ENCODE measurements at regions not wholly inside any gene's neighbourhood (a gene's known extent, or its start where the extent isn't known, plus 50 kb on each side); places are given as distances from the start of the nearest gene placed in this dataset.

DNA sequence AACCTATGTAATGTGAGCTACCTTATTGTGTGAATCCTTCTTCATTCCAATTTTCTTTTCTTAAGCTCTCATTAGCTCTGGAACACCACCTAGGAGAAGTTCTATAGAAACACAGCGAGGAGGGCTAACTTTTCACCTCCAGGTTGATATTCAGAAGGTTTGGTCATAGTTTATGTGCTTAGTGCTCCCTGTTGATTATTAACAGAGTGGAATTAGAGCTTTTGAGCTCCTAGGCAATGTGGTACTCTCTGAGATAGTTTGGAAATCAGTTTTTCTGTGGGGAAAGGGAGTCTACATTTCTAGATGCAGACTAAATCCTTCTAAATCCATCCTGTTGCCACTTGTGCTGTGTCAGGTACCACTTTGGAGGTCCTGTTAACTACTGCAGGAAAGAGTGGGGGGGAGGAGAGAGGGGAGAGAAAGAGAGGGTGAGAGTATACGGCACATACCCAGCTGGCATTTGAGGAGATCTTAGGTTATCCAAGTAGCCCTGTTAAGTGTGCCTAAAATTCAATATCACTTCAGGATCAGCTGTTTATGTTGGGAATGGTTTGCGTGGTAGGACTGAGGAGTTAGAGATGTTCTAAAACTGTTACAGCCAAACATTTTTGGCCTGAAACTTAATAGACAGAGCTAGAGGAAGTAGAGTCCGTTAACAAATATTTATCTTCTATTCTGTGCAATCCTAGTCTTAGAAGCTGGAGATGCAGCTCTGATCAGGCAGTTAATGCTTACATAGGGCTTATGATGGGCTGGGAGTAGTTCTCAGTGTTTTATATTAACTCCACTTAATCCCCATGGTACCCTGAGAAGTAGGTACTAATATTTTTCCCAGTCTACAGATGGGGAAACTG, 117.5 kb upstream of the PROK2 start:
- Mint-ChIP-seq H3K4me3 (ENCODE audit: unreplicated experiment) (no peak overlapping the region), H3K4me1 (ENCODE audit: unreplicated experiment) (no peaks in the 10 kb centered on the region), H3K36me3 (ENCODE audit: unreplicated experiment) (no peaks in the 10 kb centered on the region), H3K27me3 (ENCODE audit: unreplicated experiment) (peaks cover 46% of the 10 kb centered on the region), H3K9me3 (ENCODE audit: unreplicated experiment) (no peaks in the 10 kb centered on the region), H3K27ac (ENCODE audit: unreplicated experiment) (no peak overlapping the region)
- no peak for DNase-seq (ENCODE audit: extremely low spot score, unreplicated experiment)
- TF ChIP-seq, protein P1, sequence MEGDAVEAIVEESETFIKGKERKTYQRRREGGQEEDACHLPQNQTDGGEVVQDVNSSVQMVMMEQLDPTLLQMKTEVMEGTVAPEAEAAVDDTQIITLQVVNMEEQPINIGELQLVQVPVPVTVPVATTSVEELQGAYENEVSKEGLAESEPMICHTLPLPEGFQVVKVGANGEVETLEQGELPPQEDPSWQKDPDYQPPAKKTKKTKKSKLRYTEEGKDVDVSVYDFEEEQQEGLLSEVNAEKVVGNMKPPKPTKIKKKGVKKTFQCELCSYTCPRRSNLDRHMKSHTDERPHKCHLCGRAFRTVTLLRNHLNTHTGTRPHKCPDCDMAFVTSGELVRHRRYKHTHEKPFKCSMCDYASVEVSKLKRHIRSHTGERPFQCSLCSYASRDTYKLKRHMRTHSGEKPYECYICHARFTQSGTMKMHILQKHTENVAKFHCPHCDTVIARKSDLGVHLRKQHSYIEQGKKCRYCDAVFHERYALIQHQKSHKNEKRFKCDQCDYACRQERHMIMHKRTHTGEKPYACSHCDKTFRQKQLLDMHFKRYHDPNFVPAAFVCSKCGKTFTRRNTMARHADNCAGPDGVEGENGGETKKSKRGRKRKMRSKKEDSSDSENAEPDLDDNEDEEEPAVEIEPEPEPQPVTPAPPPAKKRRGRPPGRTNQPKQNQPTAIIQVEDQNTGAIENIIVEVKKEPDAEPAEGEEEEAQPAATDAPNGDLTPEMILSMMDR (IDR thresholded peaks at IDR 0.05), result no peak

DNA sequence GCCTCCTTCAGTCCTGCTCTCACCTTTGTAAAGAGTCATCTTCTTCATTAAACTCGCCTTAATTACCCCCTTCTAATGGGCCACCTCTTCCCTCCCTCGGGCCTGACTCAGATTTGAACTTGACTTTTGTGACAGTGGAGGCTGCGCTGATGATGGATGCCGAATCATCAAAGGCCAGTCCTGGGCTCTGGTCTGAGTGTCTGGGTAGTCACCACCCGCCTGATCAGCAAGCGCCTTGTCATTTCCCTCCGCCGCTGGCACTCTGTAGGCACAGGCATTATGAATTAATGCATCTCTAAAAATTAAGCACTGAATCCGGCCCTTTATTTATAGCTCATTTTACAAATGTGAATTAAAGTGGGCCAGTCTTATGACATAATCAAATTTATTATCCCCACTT, 116.7 kb upstream of the PROK2 start:
- H3K36me3 Mint-ChIP-seq (ENCODE audit: unreplicated experiment), result no peaks in the 10 kb centered on the region

DNA sequence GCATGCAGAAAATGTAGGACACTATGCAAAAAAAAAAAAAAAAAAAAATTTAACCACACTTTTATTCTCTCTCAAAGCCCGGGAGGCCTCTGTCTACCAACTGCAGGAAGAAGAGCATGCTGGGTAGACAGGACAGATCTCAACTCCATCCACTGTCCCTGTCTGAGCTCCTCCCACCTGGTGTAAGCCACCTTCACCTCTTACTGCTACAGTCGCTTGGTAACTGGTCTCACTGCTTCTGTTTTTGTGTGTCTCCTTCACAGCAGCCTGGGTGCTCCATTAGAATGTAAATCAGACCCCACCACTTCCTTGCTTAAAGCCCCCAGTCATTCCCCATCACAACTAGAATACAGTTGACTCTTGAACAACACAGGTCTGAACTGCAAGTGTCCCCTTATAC, 115.1 kb upstream of the PROK2 start:
- Mint-ChIP-seq H3K4me1 (ENCODE audit: unreplicated experiment) (no peaks in the 10 kb centered on the region), H3K27me3 (ENCODE audit: unreplicated experiment) (peaks cover 49% of the 10 kb centered on the region), H3K36me3 (ENCODE audit: unreplicated experiment) (no peaks in the 10 kb centered on the region)

More for the DNA sequence above, 116.7 kb upstream of the PROK2 start:
- no peaks in the 10 kb centered on the region for H3K9me3 Mint-ChIP-seq (ENCODE audit: unreplicated experiment)
- TF ChIP-seq, protein P1 (IDR thresholded peaks at IDR 0.05), result no peak
- H3K27me3 Mint-ChIP-seq (ENCODE audit: unreplicated experiment), result peaks cover 47% of the 10 kb centered on the region
- no peak for DNase-seq (ENCODE audit: extremely low spot score, unreplicated experiment)
- no peaks in the 10 kb centered on the region for H3K4me1 Mint-ChIP-seq (ENCODE audit: unreplicated experiment)
- H3K27ac Mint-ChIP-seq (ENCODE audit: unreplicated experiment), result no peak overlapping the region
- H3K4me3 Mint-ChIP-seq (ENCODE audit: unreplicated experiment), result no peak overlapping the region

DNA sequence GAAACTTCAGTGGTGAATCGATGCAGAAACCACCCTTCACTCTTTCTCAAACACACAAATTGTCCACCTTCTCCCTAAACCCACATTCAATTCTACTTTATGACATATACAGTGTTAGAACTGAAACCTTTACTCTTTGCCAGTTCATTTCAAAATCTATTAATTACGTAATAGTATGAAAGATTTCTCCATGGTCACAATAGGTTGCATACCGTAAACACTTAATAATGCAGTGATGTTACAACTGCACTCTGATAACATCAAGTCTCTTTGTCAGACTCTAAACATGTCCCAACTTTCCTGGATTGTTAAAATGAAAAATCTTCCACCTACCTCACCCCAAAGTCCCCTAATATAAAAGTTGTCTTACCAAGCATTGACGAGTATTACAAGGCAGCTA, 111.8 kb upstream of the PROK2 start:
- no peak for DNase-seq (ENCODE audit: extremely low spot score, unreplicated experiment)
- Mint-ChIP-seq H3K4me3 (ENCODE audit: unreplicated experiment) (no peak overlapping the region), H3K27ac (ENCODE audit: unreplicated experiment) (no peak overlapping the region), H3K36me3 (ENCODE audit: unreplicated experiment) (no peaks in the 10 kb centered on the region), H3K4me1 (ENCODE audit: unreplicated experiment) (no peaks in the 10 kb centered on the region), H3K9me3 (ENCODE audit: unreplicated experiment) (no peaks in the 10 kb centered on the region), H3K27me3 (ENCODE audit: unreplicated experiment) (peaks cover 61% of the 10 kb centered on the region)
- TF ChIP-seq, protein P1 (IDR thresholded peaks at IDR 0.05), result no peak

More for the DNA sequence above, 115.1 kb upstream of the PROK2 start:
- H3K27ac Mint-ChIP-seq (ENCODE audit: unreplicated experiment), result no peak overlapping the region
- no peak for DNase-seq (ENCODE audit: extremely low spot score, unreplicated experiment)
- TF ChIP-seq, protein P1 (IDR thresholded peaks at IDR 0.05), result no peak
- H3K9me3 Mint-ChIP-seq (ENCODE audit: unreplicated experiment), result no peaks in the 10 kb centered on the region
- H3K4me3 Mint-ChIP-seq (ENCODE audit: unreplicated experiment), result no peak overlapping the region

DNA sequence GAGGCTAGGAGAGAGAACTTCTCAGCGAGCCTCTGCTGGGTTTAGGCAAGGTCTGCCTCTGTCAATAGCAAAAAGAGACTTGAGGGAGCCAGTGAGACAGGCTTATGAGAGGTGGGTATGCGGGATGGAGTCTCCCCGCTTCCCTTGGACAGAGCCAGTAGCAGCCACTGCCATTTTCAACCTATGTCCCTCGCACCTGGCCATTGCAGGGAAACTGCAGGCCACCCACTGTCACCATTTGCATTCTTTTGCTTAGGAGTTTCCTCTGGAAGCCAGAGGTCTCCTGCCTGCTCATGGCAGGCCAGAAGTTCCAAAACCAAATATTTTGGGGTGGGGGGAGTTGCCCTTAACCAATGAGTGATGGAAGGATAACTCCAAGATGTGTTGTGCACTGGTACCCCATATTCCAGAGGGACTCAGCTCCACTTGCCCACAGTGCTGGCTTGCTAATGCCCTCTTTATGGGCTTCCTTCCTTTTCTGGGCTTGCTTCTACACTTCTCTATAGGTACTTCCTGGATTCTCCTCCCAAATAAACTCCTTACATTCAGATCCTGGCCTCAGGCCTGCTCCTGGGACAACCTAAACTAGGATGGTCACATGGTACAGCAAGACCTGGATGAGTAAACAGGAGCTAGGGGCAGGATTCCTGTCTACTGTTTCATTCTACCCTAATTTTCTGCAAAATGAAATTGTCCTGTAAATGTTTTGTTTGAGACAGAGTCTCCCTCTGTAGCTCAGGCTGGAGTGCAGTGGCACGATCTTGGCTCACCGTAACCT, 108.9 kb upstream of the PROK2 start:
- H3K4me1 Mint-ChIP-seq (ENCODE audit: unreplicated experiment), result no peaks in the 10 kb centered on the region
- TF ChIP-seq, protein P1 (IDR thresholded peaks at IDR 0.05), result no peak
- H3K27me3 Mint-ChIP-seq (ENCODE audit: unreplicated experiment), result peaks cover 70% of the 10 kb centered on the region
- no peak overlapping the region for H3K27ac Mint-ChIP-seq (ENCODE audit: unreplicated experiment)
- no peak for DNase-seq (ENCODE audit: extremely low spot score, unreplicated experiment)
- H3K9me3 Mint-ChIP-seq (ENCODE audit: unreplicated experiment), result no peaks in the 10 kb centered on the region
- H3K4me3 Mint-ChIP-seq (ENCODE audit: unreplicated experiment), result no peak overlapping the region
- no peaks in the 10 kb centered on the region for H3K36me3 Mint-ChIP-seq (ENCODE audit: unreplicated experiment)

All from osteocyte (in vitro differentiated cells).